ENCODE measurements at regions not wholly inside any gene's neighbourhood (a gene's known extent, or its start where the extent isn't known, plus 50 kb on each side); places are given as distances from the start of the nearest gene placed in this dataset.

GRCh38 chr18:66687635-66688034 lies 83.7 kb upstream of the CDH19 start:
- no peak for TF ChIP-seq CTCF (IDR thresholded peaks at IDR 0.05; ENCODE audit: low read depth, low read length, missing input control)
- no peak for TF ChIP-seq REST (IDR thresholded peaks at IDR 0.05)
- TF ChIP-seq RAD21 (IDR thresholded peaks at IDR 0.05), result no peak
- no peak for TF ChIP-seq YY1 (IDR thresholded peaks at IDR 0.05)
- no peak for TF ChIP-seq ATF3 (IDR thresholded peaks at IDR 0.05)
- no peak for TF ChIP-seq FOXA2 (IDR thresholded peaks at IDR 0.05)
- no peak for TF ChIP-seq GABPA (IDR thresholded peaks at IDR 0.05 in 1 of 2, conservative IDR thresholded peaks at IDR 0.05 in 1 of 2)

All from liver (tissue), 3 donors.